Right renal pelvis (tissue), 4 donors: ENCODE measurements at regions not wholly inside any gene's neighbourhood (a gene's known extent, or its start where the extent isn't known, plus 50 kb on each side); places are given as distances from the start of the nearest gene placed in this dataset.

Source experiments
- DNase-seq, 4 donors: peaks; one replicate each; pipeline ENCODE4 v3.0.0-alpha.2; 2013; ENCODE audit warnings: low read depth in 4 of 4, low spot score in 3 of 4, missing footprints in 1 of 4

DNA sequence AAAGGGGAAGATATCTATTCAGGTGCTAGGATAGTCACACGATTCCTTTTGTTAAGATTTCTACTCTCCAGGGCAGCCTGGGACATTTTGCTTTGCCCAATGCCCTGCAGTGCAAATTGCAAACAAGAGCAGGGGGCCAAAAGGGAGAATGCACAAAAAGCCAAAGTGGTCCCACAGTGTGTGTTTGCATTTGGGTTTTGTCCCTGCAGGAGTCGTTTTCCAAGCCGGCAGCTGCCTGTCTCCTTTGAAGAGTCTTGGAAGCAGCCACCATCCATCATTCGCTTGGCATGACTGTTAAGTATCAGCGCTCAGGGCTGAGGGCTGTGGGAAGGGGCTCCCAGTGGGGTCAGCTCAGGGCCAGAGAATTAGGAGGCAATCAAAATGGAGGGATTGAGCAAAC is 184.7 kb downstream of the MIAT start:
- DNase-seq = no peak

GRCh38 chr22:26845021-26845743 is 187.8 kb downstream of the MIAT start:
- no peak for DNase-seq

GRCh38 chr22:26846076-26846475 is 188.7 kb downstream of the MIAT start:
- no peak for DNase-seq

- no peak for DNase-seq
Measured at GRCh38 chr22:26846645-26847044, 189.3 kb downstream of the MIAT start.

DNA sequence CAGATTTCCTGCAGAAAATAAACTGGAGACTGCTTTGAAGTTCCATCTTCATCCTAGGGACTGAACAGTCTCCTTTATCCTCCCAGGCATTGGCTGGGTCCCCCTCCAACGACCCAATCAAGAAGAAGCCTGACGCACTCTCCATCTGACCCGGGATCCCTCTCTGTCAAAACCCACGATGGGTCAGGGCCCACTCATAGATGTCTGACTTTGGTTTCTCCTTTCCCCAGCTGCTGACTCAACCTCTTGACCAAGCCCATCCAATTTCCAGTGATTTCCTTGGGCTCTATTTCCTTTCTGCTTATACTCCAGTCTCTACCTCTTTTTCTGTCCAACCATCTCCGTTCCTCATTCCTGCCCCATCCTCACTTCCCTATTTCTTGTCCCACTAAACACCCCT is 189.7 kb downstream of the MIAT start:
- no peak for DNase-seq

DNA sequence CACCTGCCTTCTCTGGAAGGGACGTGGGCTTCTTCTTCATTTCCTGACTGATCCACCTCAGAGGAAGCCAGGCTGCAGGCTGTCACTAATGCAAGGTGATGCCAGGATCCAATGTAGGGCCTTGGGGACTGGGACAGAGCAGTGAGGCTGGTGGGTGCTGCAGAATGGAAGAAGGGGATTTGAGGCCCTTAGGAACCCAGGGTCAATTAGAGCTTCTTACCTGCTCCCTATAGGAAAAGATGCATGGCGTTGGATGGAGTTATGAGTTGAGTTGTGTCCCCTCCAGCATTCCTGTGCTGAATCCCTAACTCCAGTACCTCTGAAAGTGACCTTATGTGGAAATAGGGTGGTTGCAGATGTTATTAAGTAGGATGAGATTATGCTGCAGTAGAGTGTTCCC is 190.4 kb downstream of the MIAT start:
- no peak for DNase-seq

- no peak for DNase-seq
Measured at GRCh38 chr22:26848244-26848920, 191.0 kb downstream of the MIAT start.

DNA sequence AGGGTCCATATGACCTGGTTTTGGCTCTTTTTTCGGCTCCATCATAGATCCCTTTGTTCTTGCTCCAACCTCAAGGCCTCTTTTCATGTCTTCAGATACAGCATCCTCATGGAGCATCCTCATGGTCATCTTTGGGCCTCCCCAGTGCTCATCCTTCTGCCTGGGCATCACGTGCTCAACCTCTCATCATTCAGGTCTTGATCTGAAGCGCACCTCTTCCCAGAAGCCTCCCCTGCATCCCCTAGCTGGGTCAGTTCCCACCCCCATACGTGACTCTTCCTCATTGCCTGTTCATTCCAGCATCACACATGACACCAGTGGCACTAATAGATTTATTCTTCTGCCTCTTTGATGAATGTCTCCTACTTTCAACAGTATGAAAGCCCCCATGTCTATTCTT is 192.2 kb downstream of the MIAT start:
- no peak for DNase-seq

GRCh38 chr22:26851125-26851524 is 193.7 kb downstream of the MIAT start:
- DNase-seq = no peak

DNA sequence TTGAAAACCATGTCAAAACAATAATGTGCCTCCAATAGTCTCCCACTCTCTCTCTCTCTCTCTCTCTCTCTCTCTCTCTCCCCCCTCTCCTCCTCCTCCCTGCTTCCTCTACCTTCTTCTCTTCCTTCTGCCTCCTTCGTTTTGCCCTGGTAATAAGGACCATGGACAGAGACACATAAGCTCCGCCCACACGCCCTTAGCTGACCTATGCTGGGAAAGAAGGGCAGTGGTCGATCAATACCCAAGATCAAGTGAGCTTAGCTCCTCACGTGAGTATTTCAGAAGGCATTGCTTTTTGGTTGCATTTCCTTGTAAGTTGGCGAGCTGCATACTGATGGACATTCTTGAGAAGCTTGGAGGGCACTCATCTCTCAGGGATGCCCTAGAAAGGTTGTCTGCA is 194.8 kb downstream of the MIAT start:
- DNase-seq = no peak

- no peak for DNase-seq
Measured at GRCh38 chr22:26853071-26853470, 195.7 kb downstream of the MIAT start.

- DNase-seq = no peak
Measured at GRCh38 chr22:26853495-26853894, 196.1 kb downstream of the MIAT start.

DNA sequence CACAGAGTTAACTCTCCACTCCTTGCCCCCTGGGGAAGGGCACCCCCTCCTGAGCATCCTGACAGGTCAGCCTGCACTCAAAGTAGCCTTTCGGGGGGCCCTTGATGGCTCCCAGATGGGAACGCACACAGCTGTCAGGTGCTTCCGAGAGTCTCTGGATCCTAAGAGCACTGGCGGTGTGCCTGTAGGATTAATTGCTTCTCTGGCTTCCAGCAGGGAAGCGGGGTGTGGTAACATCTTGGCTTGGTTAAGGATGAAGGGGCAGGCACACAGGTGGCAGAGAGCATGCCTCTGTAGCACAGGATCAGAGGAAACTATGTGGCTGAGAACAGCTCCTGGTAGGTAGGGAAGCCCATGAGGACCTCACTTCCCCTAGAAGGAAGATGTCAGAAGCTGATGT is 199.8 kb downstream of the MIAT start:
- no peak for DNase-seq

DNA sequence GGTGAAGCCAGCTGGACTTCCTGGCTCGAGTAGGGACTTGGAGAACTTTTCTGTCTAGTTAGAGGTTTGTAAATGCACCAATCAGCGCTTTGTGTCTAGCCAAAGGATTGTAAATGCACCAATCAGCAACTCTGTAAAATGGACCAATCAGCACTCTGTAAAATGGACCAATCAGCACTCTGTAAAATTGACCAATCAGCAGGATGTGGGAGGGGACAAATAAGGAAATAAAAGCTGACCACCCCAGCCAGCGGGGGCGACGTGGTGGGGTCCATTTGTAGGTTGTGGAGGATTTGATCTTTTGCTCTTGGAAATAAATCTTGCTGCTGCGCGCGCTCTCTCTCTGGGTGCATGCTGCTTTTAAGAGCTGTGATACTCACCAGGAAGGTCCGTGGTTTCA is 202.9 kb downstream of the MIAT start:
- no peak for DNase-seq

GRCh38 chr22:26865021-26865420 is 207.6 kb downstream of the MIAT start:
- no peak for DNase-seq

DNA sequence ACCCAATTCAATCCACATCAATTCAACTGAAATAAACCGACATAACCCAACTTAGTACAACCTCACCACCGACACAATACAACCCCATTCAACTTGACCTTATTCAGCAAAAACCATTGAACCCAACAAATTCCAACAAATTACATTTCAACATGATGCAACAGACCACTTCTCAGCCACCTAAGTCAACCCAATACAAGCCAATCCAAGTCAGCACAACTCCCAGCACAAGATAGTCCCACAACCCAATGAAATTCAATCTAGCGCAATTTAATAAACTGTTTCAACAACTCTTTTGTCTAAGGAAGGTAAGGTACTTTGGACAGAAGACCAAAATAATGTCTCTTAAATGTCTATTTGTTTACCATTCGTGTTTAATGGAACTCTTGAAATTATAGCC is 226.0 kb downstream of the MIAT start:
- DNase-seq = no peak

DNA sequence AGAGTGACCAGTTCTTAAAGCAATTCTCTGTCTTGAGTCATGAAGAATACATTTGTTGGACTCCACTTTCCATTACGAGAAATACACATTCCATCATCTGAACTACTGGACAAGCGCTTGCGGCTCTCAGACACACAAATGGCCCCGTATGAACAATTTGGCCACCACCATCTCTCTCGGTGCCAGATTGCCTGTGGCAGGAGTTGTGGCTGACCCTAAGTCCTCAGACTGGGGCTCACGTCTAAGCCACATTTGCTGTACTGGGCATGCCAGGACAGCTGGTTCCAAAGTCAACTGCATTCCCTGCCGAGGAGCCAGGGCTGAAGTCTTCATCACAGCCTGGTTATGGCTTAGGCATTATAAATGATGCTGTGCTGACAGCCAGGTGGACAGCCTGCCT is 227.5 kb downstream of the MIAT start:
- DNase-seq = no peak

- no peak for DNase-seq
Measured at GRCh38 chr22:26885441-26886261, 228.3 kb downstream of the MIAT start.

- DNase-seq = no peak
Measured at GRCh38 chr22:26887456-26887855, 230.1 kb downstream of the MIAT start.

GRCh38 chr22:26887916-26888315 is 230.5 kb downstream of the MIAT start:
- DNase-seq = no peak

DNA sequence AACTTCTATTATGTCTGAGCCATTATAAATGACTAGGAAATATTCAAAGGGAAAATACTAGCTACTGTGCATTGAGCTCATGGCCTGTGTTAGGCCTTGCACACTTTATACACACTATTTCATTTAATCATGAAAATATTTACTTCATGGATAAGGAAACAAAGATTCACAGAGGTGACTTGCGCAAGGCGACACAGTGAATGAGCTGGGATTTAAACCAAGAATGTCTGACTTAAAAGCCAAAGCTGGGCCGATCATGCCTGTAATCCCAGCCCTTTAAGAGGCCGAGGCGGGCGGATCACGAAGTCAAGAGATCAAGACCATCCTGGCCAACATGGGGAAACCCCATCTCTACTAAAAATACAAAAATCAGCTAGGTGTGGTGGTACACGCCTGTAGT is 231.5 kb downstream of the MIAT start:
- no peak for DNase-seq

DNA sequence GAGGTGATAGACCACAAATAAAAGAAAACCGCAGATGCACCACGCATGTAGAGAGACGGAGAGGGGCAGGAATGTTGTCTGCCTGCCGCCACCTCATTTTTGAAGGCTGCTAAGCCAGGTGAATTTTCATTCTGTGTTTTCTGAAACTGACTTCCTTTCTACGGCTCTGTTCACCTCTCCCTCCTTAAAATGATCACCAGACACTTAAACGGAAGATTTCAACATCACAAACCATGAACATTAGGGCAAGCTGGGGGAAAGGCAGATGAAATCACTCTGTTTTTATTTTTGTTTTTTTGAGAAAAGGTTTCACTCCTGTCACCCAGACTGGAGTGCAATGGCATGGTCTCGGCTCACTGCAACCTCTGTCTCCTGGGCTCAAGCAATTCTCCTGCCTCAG is 232.4 kb downstream of the MIAT start:
- DNase-seq = no peak
